Endodermal cell (in vitro differentiated cells): ENCODE measurements at regions not wholly inside any gene's neighbourhood (a gene's known extent, or its start where the extent isn't known, plus 50 kb on each side); places are given as distances from the start of the nearest gene placed in this dataset.

Experiments
- DNase-seq: peaks from one replicate; pipeline ENCODE4 v3.0.0-alpha.2; 2017
- H3K27ac ChIP-seq: 2 replicates; pipeline ENCODE4 v1.5.1; 2013; ENCODE audit warnings: mild to moderate bottlenecking, low read depth, low read length, moderate library complexity
- H3K27me3 ChIP-seq: 2 replicates; pipeline ENCODE4 v1.6.1; 2013; ENCODE audit warnings: mild to moderate bottlenecking, low read length, moderate library complexity; ENCODE audit not compliant: insufficient read depth, control insufficient read depth, poor library complexity, severe bottlenecking
- H3K36me3 ChIP-seq: 2 replicates; pipeline ENCODE4 v1.7.0; 2013; ENCODE audit warnings: mild to moderate bottlenecking, low read length, moderate library complexity; ENCODE audit not compliant: control insufficient read depth, insufficient read depth
- H3K4me1 ChIP-seq: one replicate; pipeline ENCODE4 v1.7.0; 2013; ENCODE audit warnings: low read length; ENCODE audit not compliant: control insufficient read depth, insufficient read depth
- H3K4me3 ChIP-seq: 2 replicates; pipeline ENCODE4 v1.5.1; 2013; ENCODE audit warnings: mild to moderate bottlenecking, low read length, moderate library complexity
- H3K9ac ChIP-seq: 2 replicates; pipeline ENCODE4 v1.6.1; 2013; ENCODE audit warnings: mild to moderate bottlenecking, low read length, moderate library complexity; ENCODE audit not compliant: poor library complexity, severe bottlenecking; ENCODE audit errors: extremely low read depth
- H3K9me3 ChIP-seq: 2 replicates; pipeline ENCODE4 v1.6.1; 2013; ENCODE audit warnings: mild to moderate bottlenecking, low read length, moderate library complexity; ENCODE audit not compliant: control insufficient read depth
- H3K27ac Mint-ChIP-seq: 2 replicates; pipeline ENCODE4 v1.8.0; 2020; ENCODE audit warnings: mixed read lengths
- H3K27me3 Mint-ChIP-seq: 2 replicates; pipeline ENCODE4 v1.8.0; 2021; ENCODE audit warnings: mild to moderate bottlenecking, mixed read lengths; ENCODE audit not compliant: insufficient read depth
- H3K36me3 Mint-ChIP-seq: 2 replicates; pipeline ENCODE4 v1.8.0; 2020; ENCODE audit warnings: low read depth, mixed read lengths
- H3K4me1 Mint-ChIP-seq: 2 replicates; pipeline ENCODE4 v1.8.0; 2020; ENCODE audit warnings: mixed read lengths
- H3K4me3 Mint-ChIP-seq: 2 replicates; pipeline ENCODE4 v1.8.0; 2020; ENCODE audit warnings: mild to moderate bottlenecking, moderate library complexity, mixed read lengths
- H3K9me3 Mint-ChIP-seq: 2 replicates; pipeline ENCODE4 v1.8.0; 2020; ENCODE audit warnings: mild to moderate bottlenecking, mixed read lengths
- WGBS, 2 experiments: methylation state at CpG; one replicate each; pipeline versions ENCODE4 v1.1.5 to v1.1.7; 2013; ENCODE audit warnings: missing lambda C conversion rate in 2 of 2, mixed read lengths in 1 of 2; ENCODE audit not compliant: insufficient coverage in 1 of 2, insufficient read length in 1 of 2; 5-methylcytosine and 5-hydroxymethylcytosine counted together
- TF ChIP-seq, protein P1 (sequence below): fragments of 200-600 bp; sonication (generic); conservative IDR thresholded peaks from 2 replicates; pipeline ENCODE4 v1.5.0; 2021; ENCODE audit warnings: antibody characterized with exemption, mild to moderate bottlenecking

- H3K36me3 Mint-ChIP-seq = no peaks in the 10 kb centered on the region
- no peaks in the 10 kb centered on the region for H3K9me3 ChIP-seq
- no peaks in the 10 kb centered on the region for H3K9me3 Mint-ChIP-seq
- H3K36me3 ChIP-seq = no peaks in the 10 kb centered on the region
- H3K27ac Mint-ChIP-seq = no peak overlapping the region
- H3K9ac ChIP-seq = no peak overlapping the region
- no peak for DNase-seq
- peaks cover 63% of the 10 kb centered on the region for H3K27me3 Mint-ChIP-seq
- H3K4me1 ChIP-seq = no peaks in the 10 kb centered on the region
- TF ChIP-seq, protein P1, sequence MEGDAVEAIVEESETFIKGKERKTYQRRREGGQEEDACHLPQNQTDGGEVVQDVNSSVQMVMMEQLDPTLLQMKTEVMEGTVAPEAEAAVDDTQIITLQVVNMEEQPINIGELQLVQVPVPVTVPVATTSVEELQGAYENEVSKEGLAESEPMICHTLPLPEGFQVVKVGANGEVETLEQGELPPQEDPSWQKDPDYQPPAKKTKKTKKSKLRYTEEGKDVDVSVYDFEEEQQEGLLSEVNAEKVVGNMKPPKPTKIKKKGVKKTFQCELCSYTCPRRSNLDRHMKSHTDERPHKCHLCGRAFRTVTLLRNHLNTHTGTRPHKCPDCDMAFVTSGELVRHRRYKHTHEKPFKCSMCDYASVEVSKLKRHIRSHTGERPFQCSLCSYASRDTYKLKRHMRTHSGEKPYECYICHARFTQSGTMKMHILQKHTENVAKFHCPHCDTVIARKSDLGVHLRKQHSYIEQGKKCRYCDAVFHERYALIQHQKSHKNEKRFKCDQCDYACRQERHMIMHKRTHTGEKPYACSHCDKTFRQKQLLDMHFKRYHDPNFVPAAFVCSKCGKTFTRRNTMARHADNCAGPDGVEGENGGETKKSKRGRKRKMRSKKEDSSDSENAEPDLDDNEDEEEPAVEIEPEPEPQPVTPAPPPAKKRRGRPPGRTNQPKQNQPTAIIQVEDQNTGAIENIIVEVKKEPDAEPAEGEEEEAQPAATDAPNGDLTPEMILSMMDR = no peak
- H3K4me3 ChIP-seq = no peak overlapping the region
- H3K4me3 Mint-ChIP-seq = no peak overlapping the region
- H3K27ac ChIP-seq = no peak overlapping the region
- H3K4me1 Mint-ChIP-seq = peaks cover 7% of the 10 kb centered on the region
- H3K27me3 ChIP-seq = peaks cover 43% of the 10 kb centered on the region
- 88 to 100% methylated on average over 2 of the region's 2 CpGs for WGBS, 2 experiments
Measured at GRCh38 chr9:107878462-107878861, 388.9 kb upstream of the KLF4 start.

DNA sequence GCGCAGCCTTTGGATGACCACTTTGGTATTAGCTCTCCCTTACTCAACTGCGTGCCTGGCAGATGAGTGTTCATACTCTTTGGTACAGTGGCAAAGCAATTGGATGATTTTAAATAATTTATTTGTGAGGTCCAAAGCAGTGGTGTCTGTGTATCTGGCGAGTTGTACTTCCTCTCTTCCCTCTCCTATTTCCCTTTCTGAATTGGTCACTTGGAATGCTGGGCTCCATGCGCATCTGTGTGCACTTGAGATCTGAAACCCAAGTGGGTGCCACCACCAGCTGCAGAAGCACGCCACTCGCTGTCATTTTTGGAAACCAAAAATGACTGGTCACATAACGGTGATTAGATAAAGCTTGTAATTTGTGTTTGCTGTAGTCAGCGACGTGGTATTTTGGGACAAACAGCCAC lies 386.0 kb upstream of the KLF4 start:
- H3K4me1 Mint-ChIP-seq = peaks cover 16% of the 10 kb centered on the region

GRCh38 chr9:107874591-107875369 lies 385.2 kb upstream of the KLF4 start:
- Histone ChIP-seq H3K4me3 (no peak overlapping the region), H3K27ac (no peak overlapping the region), H3K9ac (no peak overlapping the region), H3K27me3 (peaks cover 42% of the 10 kb centered on the region), H3K36me3 (no peaks in the 10 kb centered on the region), H3K9me3 (no peaks in the 10 kb centered on the region), H3K4me1 (no peaks in the 10 kb centered on the region)
- H3K27ac Mint-ChIP-seq = no peak overlapping the region
- H3K27me3 Mint-ChIP-seq = peaks cover 62% of the 10 kb centered on the region
- TF ChIP-seq, protein P1 = no peak
- DNase-seq = no peak
- no peaks in the 10 kb centered on the region for H3K36me3 Mint-ChIP-seq
- no peaks in the 10 kb centered on the region for H3K9me3 Mint-ChIP-seq
- peaks cover 12% of the 10 kb centered on the region for H3K4me1 Mint-ChIP-seq
- H3K4me3 Mint-ChIP-seq = no peak overlapping the region
- 94 to 96% methylated on average over 11 to 14 of the region's 14 CpGs for WGBS, 2 experiments

More for the DNA sequence above, 386.0 kb upstream of the KLF4 start:
- Mint-ChIP-seq H3K9me3 (no peaks in the 10 kb centered on the region), H3K27me3 (peaks cover 59% of the 10 kb centered on the region), H3K4me3 (no peak overlapping the region), H3K27ac (no peak overlapping the region), H3K36me3 (no peaks in the 10 kb centered on the region)
- Histone ChIP-seq H3K27ac (no peak overlapping the region), H3K9ac (no peak overlapping the region), H3K4me3 (no peak overlapping the region), H3K4me1 (no peaks in the 10 kb centered on the region), H3K27me3 (peaks cover 34% of the 10 kb centered on the region), H3K36me3 (no peaks in the 10 kb centered on the region), H3K9me3 (no peaks in the 10 kb centered on the region)
- TF ChIP-seq, protein P1 = no peak
- 95 to 96% methylated on average over 7 to 9 of the region's 9 CpGs for WGBS, 2 experiments
- no peak for DNase-seq
